Suprapubic skin (tissue), 3 donors: ENCODE measurements at regions not wholly inside any gene's neighbourhood (a gene's known extent, or its start where the extent isn't known, plus 50 kb on each side); places are given as distances from the start of the nearest gene placed in this dataset.

Experiments
- POLR2A ChIP-seq, 2 donors: fragments of 450-650 bp; IDR thresholded peaks; one replicate each; pipeline ENCODE4 v1.6.1; 2017; ENCODE audit warnings: antibody characterized with exemption in 2 of 2, mild to moderate bottlenecking in 2 of 2, moderate library complexity in 2 of 2
- TF ChIP-seq, protein P1 (sequence below), 2 donors: fragments of 200-600 bp in 1 of 2; fragments of 450-650 bp in 1 of 2; sonication (generic) in 1 of 2; IDR thresholded peaks; one replicate each; pipeline ENCODE4 v1.5.1; 2016 to 2019; ENCODE audit warnings: antibody characterized with exemption in 2 of 2, mild to moderate bottlenecking in 1 of 2, moderate library complexity in 1 of 2

DNA sequence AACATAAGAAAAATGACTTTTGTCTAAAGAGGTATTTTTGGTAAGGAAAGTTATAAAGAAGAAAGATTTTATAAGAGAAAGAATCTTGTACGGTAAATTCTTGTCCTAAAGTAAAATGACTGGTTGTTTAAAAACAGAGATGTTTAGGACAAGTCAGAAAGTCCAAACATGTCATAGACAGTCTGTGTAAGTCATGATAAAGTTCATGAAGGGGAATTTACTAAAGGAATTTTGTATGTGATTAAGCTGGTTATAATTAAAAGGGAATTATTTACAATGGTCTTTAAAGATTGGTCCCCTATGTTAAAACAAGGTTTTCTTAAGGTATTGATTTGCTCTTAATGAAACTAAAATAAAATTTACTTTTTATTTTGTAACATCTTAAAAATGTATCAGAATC, 269.4 kb upstream of the CCDC196 start:
- TF ChIP-seq, protein P1, sequence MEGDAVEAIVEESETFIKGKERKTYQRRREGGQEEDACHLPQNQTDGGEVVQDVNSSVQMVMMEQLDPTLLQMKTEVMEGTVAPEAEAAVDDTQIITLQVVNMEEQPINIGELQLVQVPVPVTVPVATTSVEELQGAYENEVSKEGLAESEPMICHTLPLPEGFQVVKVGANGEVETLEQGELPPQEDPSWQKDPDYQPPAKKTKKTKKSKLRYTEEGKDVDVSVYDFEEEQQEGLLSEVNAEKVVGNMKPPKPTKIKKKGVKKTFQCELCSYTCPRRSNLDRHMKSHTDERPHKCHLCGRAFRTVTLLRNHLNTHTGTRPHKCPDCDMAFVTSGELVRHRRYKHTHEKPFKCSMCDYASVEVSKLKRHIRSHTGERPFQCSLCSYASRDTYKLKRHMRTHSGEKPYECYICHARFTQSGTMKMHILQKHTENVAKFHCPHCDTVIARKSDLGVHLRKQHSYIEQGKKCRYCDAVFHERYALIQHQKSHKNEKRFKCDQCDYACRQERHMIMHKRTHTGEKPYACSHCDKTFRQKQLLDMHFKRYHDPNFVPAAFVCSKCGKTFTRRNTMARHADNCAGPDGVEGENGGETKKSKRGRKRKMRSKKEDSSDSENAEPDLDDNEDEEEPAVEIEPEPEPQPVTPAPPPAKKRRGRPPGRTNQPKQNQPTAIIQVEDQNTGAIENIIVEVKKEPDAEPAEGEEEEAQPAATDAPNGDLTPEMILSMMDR (IDR thresholded peaks at IDR 0.05) = no peak
- no peak for TF ChIP-seq POLR2A (IDR thresholded peaks at IDR 0.05)
